Memory B cell (primary cell): ENCODE measurements at regions not wholly inside any gene's neighbourhood (a gene's known extent, or its start where the extent isn't known, plus 50 kb on each side); places are given as distances from the start of the nearest gene placed in this dataset.
"Not testable (repeated sequence)": the region's sequence is repeated elsewhere in the genome, so short reads cannot be mapped to it uniquely, and the experiment has no call there.

Source experiments
- ATAC-seq: fragments of 150-1000 bp; cut with Tn5 transposase; 2 replicates; pipeline ENCODE4 v1.10.0; 2021; ENCODE audit warnings: low read depth, mild to moderate bottlenecking, moderate library complexity
- DNase-seq, 2 donors: peaks; one replicate each; pipeline ENCODE4 v3.0.0; 2022; ENCODE audit warnings: low spot score in 2 of 2
- H3K27ac Mint-ChIP-seq: one replicate; pipeline ENCODE4 v1.8.0; 2022; ENCODE audit warnings: mild to moderate bottlenecking, moderate library complexity, mixed read lengths
- H3K27me3 Mint-ChIP-seq: one replicate; pipeline ENCODE4 v1.8.0; 2022; ENCODE audit warnings: mixed read lengths
- H3K36me3 Mint-ChIP-seq: one replicate; pipeline ENCODE4 v1.8.0; 2022; ENCODE audit warnings: mild to moderate bottlenecking, mixed read lengths
- H3K4me1 Mint-ChIP-seq: one replicate; pipeline ENCODE4 v1.8.0; 2022; ENCODE audit warnings: mixed read lengths
- H3K4me3 Mint-ChIP-seq: one replicate; pipeline ENCODE4 v1.8.0; 2022; ENCODE audit warnings: mild to moderate bottlenecking, moderate library complexity, mixed read lengths
- H3K9me3 Mint-ChIP-seq: one replicate; pipeline ENCODE4 v1.8.0; 2022; ENCODE audit warnings: mixed read lengths

GRCh38 chr12:116432314-116432750 lies 126.8 kb upstream of the MAP1LC3B2 start:
- ATAC-seq (no peak), DNase-seq (no peak)
- Mint-ChIP-seq H3K4me3 (no peak overlapping the region), H3K27ac (no peak overlapping the region), H3K36me3 (no peaks in the 10 kb centered on the region), H3K9me3 (no peaks in the 10 kb centered on the region), H3K27me3 (no peaks in the 10 kb centered on the region), H3K4me1 (peaks cover 4% of the 10 kb centered on the region)

GRCh38 chr12:116433249-116433648 lies 125.9 kb upstream of the MAP1LC3B2 start:
- DNase-seq (no peak), ATAC-seq (no peak)
- Mint-ChIP-seq H3K27ac (peak overlapping the region; percentile 19), H3K36me3 (no peaks in the 10 kb centered on the region), H3K9me3 (no peaks in the 10 kb centered on the region), H3K4me1 (peaks cover 8% of the 10 kb centered on the region), H3K27me3 (peaks cover 4% of the 10 kb centered on the region), H3K4me3 (no peak overlapping the region)

- no peaks in the 10 kb centered on the region for H3K36me3 Mint-ChIP-seq
- DNase-seq (no peak), ATAC-seq (no peak)
- no peaks in the 10 kb centered on the region for H3K9me3 Mint-ChIP-seq
- H3K4me1 Mint-ChIP-seq, result peaks cover 8% of the 10 kb centered on the region
- no peak overlapping the region for H3K27ac Mint-ChIP-seq
- no peak overlapping the region for H3K4me3 Mint-ChIP-seq
- peaks cover 4% of the 10 kb centered on the region for H3K27me3 Mint-ChIP-seq
Measured at GRCh38 chr12:116434155-116435011, 124.8 kb upstream of the MAP1LC3B2 start.

- Mint-ChIP-seq H3K36me3 (no peaks in the 10 kb centered on the region), H3K27ac (no peak overlapping the region)
Measured at GRCh38 chr12:116435984-116436383, 123.2 kb upstream of the MAP1LC3B2 start.

GRCh38 chr12:116436561-116437249 lies 122.5 kb upstream of the MAP1LC3B2 start:
- ATAC-seq, result no peak
- Mint-ChIP-seq H3K4me3 (no peak overlapping the region), H3K36me3 (no peaks in the 10 kb centered on the region), H3K4me1 (peaks cover 12% of the 10 kb centered on the region), H3K27me3 (peaks cover 4% of the 10 kb centered on the region), H3K9me3 (no peaks in the 10 kb centered on the region), H3K27ac (no peak overlapping the region)
- DNase-seq, result no peak

More at GRCh38 chr12:116435984-116436383, 123.2 kb upstream of the MAP1LC3B2 start:
- Mint-ChIP-seq H3K27me3 (peaks cover 4% of the 10 kb centered on the region), H3K4me3 (no peak overlapping the region), H3K4me1 (peaks cover 8% of the 10 kb centered on the region), H3K9me3 (no peaks in the 10 kb centered on the region)
- no peak for ATAC-seq
- no peak for DNase-seq

- no peak overlapping the region for H3K27ac Mint-ChIP-seq
- DNase-seq (no peak), ATAC-seq (no peak)
- H3K4me1 Mint-ChIP-seq, result peaks cover 11% of the 10 kb centered on the region
- no peak overlapping the region for H3K4me3 Mint-ChIP-seq
- H3K9me3 Mint-ChIP-seq, result no peaks in the 10 kb centered on the region
- no peaks in the 10 kb centered on the region for H3K36me3 Mint-ChIP-seq
- H3K27me3 Mint-ChIP-seq, result peaks cover 4% of the 10 kb centered on the region
Measured at GRCh38 chr12:116441292-116441691, 117.9 kb upstream of the MAP1LC3B2 start.

- no peak for DNase-seq
- no peak for ATAC-seq
- Mint-ChIP-seq H3K36me3 (no peaks in the 10 kb centered on the region), H3K27me3 (peaks cover 4% of the 10 kb centered on the region), H3K9me3 (peaks cover 3% of the 10 kb centered on the region), H3K4me1 (peaks cover 11% of the 10 kb centered on the region), H3K27ac (no peak overlapping the region), H3K4me3 (no peak overlapping the region)
Measured at GRCh38 chr12:116442304-116442703, 116.9 kb upstream of the MAP1LC3B2 start.

- H3K36me3 Mint-ChIP-seq, result no peaks in the 10 kb centered on the region
- H3K27me3 Mint-ChIP-seq, result peaks cover under 1% of the 10 kb centered on the region
- DNase-seq (no peak), ATAC-seq (no peak)
- H3K9me3 Mint-ChIP-seq, result peaks cover 3% of the 10 kb centered on the region
- no peak overlapping the region for H3K4me3 Mint-ChIP-seq
- H3K4me1 Mint-ChIP-seq, result peaks cover 7% of the 10 kb centered on the region
- H3K27ac Mint-ChIP-seq, result no peak overlapping the region
Measured at GRCh38 chr12:116442946-116443345, 116.2 kb upstream of the MAP1LC3B2 start.

- Mint-ChIP-seq H3K4me3 (no peak overlapping the region), H3K4me1 (peaks cover 7% of the 10 kb centered on the region), H3K9me3 (peaks cover 3% of the 10 kb centered on the region), H3K27me3 (no peaks in the 10 kb centered on the region), H3K27ac (peak overlapping the region; percentile 38), H3K36me3 (no peaks in the 10 kb centered on the region)
- no peak for DNase-seq
- peak; percentile 43 for ATAC-seq
Measured at GRCh38 chr12:116443821-116444589, 115.2 kb upstream of the MAP1LC3B2 start.

- Mint-ChIP-seq H3K36me3 (no peaks in the 10 kb centered on the region), H3K27me3 (no peaks in the 10 kb centered on the region), H3K27ac (no peak overlapping the region), H3K9me3 (peaks cover 3% of the 10 kb centered on the region), H3K4me3 (no peak overlapping the region), H3K4me1 (peaks cover 7% of the 10 kb centered on the region)
- ATAC-seq, result no peak
- no peak for DNase-seq
Measured at GRCh38 chr12:116444590-116444943, 114.6 kb upstream of the MAP1LC3B2 start.

GRCh38 chr12:116448165-116448739 lies 110.9 kb upstream of the MAP1LC3B2 start:
- no peaks in the 10 kb centered on the region for H3K27me3 Mint-ChIP-seq
- ATAC-seq (no peak), DNase-seq (no peak)
- peaks cover 5% of the 10 kb centered on the region for H3K9me3 Mint-ChIP-seq
- H3K4me3 Mint-ChIP-seq, result no peak overlapping the region
- H3K4me1 Mint-ChIP-seq, result peaks cover 5% of the 10 kb centered on the region
- no peak overlapping the region for H3K27ac Mint-ChIP-seq
- no peaks in the 10 kb centered on the region for H3K36me3 Mint-ChIP-seq

GRCh38 chr12:116450406-116450910 lies 108.7 kb upstream of the MAP1LC3B2 start:
- Mint-ChIP-seq H3K9me3 (peaks cover 5% of the 10 kb centered on the region), H3K36me3 (no peaks in the 10 kb centered on the region)
- ATAC-seq, result no peak

GRCh38 chr12:116452975-116453374 lies 106.2 kb upstream of the MAP1LC3B2 start:
- peak overlapping the region; percentile 79 for H3K27ac Mint-ChIP-seq
- not testable (repeated sequence) for H3K4me3 Mint-ChIP-seq, H3K27me3 Mint-ChIP-seq, H3K9me3 Mint-ChIP-seq, H3K36me3 Mint-ChIP-seq, DNase-seq
- H3K4me1 Mint-ChIP-seq, result peaks cover 18% of the 10 kb centered on the region
- peak; percentile 70 for ATAC-seq

More at GRCh38 chr12:116450406-116450910, 108.7 kb upstream of the MAP1LC3B2 start:
- Mint-ChIP-seq H3K4me3 (no peak overlapping the region), H3K4me1 (peaks cover 13% of the 10 kb centered on the region), H3K27me3 (no peaks in the 10 kb centered on the region), H3K27ac (no peak overlapping the region)
- DNase-seq, result no peak
